Vagina (tissue), 2 donors: ENCODE measurements at regions not wholly inside any gene's neighbourhood (a gene's known extent, or its start where the extent isn't known, plus 50 kb on each side); places are given as distances from the start of the nearest gene placed in this dataset.

Experiments
- POLR2A ChIP-seq, 2 donors: fragments of 450-650 bp; IDR thresholded peaks; one replicate each; pipeline ENCODE4 v1.6.1; 2017; ENCODE audit warnings: antibody characterized with exemption in 2 of 2, mild to moderate bottlenecking in 2 of 2, moderate library complexity in 2 of 2
- POLR2AphosphoS5 ChIP-seq, 2 donors: sonication (generic); formaldehyde crosslinking; IDR thresholded peaks; one replicate each; pipeline ENCODE4 v1.9.0; 2017; ENCODE audit warnings: antibody characterized with exemption in 2 of 2, mild to moderate bottlenecking in 2 of 2, low read depth in 1 of 2; ENCODE audit not compliant: insufficient read depth in 1 of 2
- TF ChIP-seq, protein P1 (sequence below), 3 experiments: fragments of 450-650 bp in 2 of 3; fragments of 200-600 bp in 1 of 3; sonication (generic) in 1 of 3; IDR thresholded peaks; one replicate each; pipeline ENCODE4 v1.5.1; 2017 to 2019; ENCODE audit warnings: antibody characterized with exemption in 3 of 3, mild to moderate bottlenecking in 2 of 3, moderate library complexity in 2 of 3

DNA sequence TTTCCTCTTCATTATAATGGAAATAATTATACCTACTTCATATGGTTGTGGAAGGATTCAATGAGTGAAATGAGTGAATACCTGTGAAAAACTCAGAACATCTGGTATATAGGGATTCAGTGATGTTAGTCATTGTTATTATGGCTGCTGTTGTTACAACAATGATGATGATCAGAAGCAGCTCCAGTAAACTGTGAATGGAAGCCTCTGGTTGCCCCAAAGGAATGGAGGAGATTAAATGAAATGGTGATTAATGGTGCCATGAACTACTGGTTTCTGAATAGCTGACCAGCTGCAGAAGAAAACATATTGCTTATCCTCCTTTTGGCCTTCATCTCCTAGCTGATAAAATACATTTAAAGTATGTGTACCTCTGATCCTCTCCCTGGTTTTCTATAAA, 372.0 kb downstream of the ARHGEF28 start:
- TF ChIP-seq, protein P1, sequence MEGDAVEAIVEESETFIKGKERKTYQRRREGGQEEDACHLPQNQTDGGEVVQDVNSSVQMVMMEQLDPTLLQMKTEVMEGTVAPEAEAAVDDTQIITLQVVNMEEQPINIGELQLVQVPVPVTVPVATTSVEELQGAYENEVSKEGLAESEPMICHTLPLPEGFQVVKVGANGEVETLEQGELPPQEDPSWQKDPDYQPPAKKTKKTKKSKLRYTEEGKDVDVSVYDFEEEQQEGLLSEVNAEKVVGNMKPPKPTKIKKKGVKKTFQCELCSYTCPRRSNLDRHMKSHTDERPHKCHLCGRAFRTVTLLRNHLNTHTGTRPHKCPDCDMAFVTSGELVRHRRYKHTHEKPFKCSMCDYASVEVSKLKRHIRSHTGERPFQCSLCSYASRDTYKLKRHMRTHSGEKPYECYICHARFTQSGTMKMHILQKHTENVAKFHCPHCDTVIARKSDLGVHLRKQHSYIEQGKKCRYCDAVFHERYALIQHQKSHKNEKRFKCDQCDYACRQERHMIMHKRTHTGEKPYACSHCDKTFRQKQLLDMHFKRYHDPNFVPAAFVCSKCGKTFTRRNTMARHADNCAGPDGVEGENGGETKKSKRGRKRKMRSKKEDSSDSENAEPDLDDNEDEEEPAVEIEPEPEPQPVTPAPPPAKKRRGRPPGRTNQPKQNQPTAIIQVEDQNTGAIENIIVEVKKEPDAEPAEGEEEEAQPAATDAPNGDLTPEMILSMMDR (IDR thresholded peaks at IDR 0.05) = no peak
- TF ChIP-seq POLR2AphosphoS5 (IDR thresholded peaks at IDR 0.05; ENCODE audit: insufficient read depth in 1 of 2, low read depth in 1 of 2) (no peak), POLR2A (IDR thresholded peaks at IDR 0.05) (no peak)
